HG02763 (cell line): ENCODE measurements at regions not wholly inside any gene's neighbourhood (a gene's known extent, or its start where the extent isn't known, plus 50 kb on each side); places are given as distances from the start of the nearest gene placed in this dataset.
"Not testable (repeated sequence)": the region's sequence is repeated elsewhere in the genome, so short reads cannot be mapped to it uniquely, and the experiment has no call there.

Experiments used
- ATAC-seq: cut with Tn5 transposase; IDR thresholded peaks from one replicate; pipeline ENCODE4 v1.9.1; 2021; ENCODE audit warnings: mild to moderate bottlenecking, moderate library complexity; ENCODE audit not compliant: unreplicated experiment

GRCh38 chr20:50323777-50324775 lies 133.4 kb downstream of the CEBPB start:
- ATAC-seq: no peak

GRCh38 chr20:50325215-50325614 lies 134.6 kb downstream of the CEBPB start:
- no peak for ATAC-seq

DNA sequence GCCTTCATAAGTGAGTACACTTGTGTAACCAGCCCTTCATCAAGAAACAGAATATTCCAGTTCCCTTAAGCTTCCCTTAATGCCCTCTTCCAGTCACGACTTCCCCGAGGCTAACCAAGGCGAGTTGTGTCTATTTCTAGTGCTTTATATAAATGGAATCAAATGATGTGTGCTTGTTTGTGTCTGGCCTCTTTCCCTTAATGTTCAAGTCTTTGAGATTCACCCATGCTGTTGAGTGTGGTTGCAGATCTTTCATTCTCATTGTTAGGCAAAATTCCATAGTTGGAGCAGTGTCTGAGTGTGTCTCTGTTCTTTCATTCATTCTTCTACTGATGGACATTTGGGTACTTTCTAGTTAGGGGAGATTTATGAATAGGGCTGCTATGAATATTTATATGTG lies 135.0 kb downstream of the CEBPB start:
- no peak for ATAC-seq

DNA sequence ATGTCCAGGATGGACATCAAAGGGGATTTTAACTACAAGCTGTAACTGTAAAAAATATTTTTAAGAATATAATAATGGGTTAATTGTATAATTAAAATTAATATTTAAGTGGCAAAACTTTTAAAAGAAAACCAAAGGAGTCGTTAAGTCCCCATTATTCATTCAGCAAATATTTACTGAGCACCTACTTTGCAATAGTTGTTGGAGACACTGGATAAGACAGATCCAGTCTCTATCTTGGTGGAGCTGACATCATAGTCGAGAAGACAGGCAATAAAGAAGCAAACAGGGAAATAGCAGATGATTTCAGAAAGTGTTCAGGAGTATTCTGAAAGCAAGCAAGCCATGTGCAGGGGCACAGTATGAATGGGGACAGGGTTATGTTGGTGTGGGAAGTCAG lies 137.0 kb downstream of the CEBPB start:
- no peak for ATAC-seq

DNA sequence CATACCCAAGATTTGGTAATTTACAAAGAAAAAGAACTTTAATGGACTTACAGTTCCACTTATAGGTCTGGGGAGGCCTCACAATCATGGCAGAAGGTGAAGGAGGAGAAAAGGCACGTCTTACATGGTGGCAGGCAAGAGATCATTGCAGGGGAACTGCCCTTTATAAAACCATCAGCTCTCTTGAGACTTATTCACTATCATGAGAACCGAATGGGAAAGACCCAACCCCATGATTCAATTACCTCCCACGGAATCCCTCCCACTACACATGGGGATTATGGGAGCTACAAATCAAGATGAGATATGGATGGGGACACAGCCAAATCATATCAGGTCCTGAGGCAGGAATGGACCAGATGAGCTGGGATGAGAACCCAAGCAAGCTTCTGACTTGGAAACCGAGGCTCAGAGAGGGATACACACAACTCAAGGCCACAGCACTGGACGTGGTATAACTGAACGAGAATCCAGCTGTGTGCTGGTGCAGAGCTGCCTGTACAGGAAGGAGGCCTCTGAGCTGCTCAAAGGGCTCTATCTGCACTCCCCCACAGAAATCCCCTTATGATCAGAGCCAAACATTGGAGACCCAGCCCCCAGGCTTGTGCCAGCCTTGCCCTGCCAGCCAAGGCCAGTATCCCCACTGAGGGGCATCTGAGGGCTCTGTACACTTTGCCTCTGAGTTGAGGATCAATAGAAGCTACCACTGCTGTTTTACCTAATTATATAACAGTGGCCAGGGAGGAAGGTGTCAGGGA lies 137.8 kb downstream of the CEBPB start:
- ATAC-seq: no peak

DNA sequence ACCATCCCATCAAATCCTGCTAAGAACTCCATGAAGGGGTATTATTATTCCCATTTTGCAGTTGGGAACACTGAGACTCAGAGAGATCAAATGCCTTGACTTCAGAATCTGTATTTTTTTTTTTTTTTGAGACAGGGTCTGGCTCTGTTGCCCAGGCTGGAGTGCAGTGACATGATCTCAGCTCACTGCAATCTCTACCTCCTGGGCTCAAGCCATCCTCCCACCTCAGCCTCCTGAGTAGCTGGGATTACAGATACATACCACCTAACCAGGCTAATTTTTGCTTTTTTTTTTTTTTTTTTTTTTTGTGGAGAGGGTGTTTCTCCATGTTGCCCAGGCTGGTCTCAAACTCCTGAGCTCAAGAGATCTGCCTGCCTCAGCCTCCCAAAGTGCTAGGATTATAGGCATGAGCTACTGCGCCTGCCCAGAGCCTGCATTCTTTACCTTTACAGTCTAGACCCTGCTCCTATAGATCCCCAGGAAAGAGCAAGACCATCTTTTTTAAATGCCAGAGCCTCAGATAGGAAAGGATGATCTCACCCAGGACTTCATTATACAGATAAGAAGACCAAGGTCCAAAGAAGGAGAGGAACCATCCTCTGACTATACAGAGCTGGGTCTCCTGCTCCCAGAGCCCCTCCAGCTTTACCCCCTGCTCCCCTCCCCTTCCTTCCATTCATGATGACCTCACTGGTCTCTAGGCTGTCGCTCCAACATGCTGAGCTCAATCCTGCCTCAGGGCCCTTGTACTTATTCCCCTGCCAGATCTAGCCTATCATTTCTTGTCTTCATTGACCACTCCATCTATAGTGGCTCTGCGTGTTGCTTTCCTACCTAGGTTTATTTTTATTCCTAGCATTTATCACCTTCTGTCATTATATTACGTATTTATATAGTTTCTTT lies 138.6 kb downstream of the CEBPB start:
- ATAC-seq: no peak

- no peak for ATAC-seq
These were observed 139.4 kb downstream of the CEBPB start for GRCh38 chr20:50329981-50330503.

GRCh38 chr20:50330504-50331313 lies 140.1 kb downstream of the CEBPB start:
- ATAC-seq: no peak

- ATAC-seq: no peak
These were observed 141.1 kb downstream of the CEBPB start for GRCh38 chr20:50331469-50332363.

GRCh38 chr20:50332491-50332980 lies 141.9 kb downstream of the CEBPB start:
- no peak for ATAC-seq

GRCh38 chr20:50333131-50333670 lies 142.6 kb downstream of the CEBPB start:
- ATAC-seq: no peak

DNA sequence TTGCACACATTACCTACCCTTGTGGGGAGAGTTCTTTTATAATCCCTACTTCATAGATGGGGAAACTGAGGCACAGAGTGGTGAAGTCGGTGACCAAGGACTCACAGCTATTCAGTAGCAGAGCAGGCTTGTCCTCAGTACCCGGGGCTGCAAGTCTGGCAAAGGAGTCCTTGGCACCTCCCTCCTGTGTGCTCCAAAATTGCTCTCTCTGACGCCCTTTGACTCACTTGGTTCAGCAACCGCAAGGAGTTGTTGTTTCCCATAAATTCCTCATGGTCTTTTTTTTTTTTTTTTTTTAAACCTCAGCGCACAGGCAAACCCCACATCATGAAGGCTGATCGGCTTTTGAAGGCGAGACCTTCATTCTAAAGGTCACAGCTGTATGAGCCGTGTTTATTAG lies 143.2 kb downstream of the CEBPB start:
- ATAC-seq: no peak

- not testable (repeated sequence) for ATAC-seq
These were observed 143.9 kb downstream of the CEBPB start for GRCh38 chr20:50334512-50334911.

DNA sequence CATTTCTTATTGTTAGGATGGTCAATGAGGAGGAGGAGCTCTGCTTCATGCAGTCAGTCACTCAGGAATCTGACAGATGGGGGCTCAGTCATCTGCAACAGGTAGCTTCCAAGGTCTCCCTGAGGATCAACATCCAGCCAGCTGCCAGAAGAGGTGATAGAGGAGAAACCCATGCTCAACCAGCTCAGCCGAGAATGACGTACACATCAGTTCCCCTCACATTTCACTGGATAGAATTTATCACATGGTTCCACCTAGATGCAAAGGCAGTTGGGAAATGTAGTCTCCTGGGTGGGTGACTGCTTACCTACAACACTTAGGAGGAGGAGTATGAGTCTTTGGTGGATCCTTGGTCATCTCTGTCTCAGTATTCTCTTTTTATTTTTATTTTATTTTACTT lies 144.5 kb downstream of the CEBPB start:
- ATAC-seq: no peak

DNA sequence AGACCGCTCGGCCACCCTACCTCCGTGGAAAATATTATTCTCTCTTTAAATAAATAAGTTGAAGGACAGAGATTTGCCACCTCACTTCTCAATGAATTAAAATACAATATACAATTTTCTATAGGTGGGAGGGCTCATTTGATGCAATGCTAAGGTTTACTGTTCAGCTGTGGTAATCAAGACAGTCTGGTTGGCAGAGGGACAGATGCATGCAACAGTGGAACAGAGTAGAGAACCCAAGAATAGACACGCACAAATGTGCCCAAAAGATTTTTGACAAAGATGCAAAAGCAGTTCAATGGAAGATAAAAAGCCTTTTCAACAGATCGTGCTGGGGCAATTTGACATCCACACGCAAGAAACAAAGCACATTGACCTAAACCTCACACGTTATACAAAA lies 145.2 kb downstream of the CEBPB start:
- no peak for ATAC-seq

DNA sequence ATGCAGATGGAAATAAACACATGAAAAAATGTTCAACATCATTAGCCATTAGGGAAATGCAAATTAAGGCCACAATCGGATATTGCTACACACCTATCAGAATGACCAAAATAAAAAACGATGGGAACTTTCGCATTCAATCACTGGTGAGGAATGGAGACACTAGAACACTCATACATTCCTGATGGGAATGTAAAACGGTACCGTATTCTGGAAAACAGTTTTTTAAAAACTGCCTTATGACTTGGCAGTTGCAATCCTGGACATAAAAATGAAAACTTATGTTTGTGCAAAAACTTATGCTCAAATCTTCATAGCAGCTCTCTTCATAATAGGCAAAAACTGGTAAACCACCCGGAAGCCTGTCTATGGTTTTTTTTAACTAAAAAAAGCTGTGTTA lies 146.0 kb downstream of the CEBPB start:
- no peak for ATAC-seq

DNA sequence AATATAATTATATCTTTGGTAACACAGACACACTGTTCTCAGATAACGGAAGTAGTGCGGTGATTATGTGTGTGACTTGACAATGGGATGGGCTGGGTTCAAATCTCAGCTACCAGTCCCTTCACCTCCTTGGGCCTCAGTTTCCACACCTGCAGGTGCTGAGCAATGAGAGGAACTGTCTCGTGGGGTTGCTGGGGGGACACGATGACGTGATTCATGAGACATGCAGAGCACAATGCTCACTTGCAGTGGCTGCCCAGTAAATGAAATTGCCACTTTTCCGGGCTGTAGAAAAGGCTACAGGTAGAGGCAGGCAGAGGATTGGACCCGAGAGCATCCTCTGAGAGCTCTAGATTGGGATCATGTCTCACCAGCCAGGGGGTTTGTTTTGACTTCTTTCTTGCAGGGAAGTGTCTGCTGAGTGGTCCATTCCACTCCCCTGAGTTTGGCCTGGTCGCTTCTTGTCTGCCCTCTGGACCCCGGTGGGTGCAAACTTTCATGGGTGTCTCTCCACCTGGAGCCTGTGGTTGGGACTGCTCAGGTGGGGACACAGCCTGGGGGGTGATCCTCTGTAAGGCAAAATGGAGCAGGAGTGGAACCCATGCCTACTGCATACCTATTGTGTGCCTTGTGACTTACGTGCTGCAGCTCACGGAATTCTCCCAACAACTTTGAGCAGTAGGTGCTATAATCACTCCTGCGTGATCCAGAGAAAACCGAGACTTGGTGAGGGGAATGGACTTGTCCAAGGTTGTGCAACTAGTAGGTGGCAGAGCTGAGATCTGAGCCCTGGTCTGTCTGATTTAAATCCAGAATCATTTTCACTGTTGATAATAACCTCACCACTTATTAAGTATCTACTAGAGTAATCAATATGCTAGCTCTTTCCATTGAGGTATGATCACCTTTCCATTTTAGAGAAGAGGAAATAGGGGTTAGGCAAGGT lies 147.2 kb downstream of the CEBPB start:
- ATAC-seq: no peak
